ENCODE measurements at regions not wholly inside any gene's neighbourhood (a gene's known extent, or its start where the extent isn't known, plus 50 kb on each side); places are given as distances from the start of the nearest gene placed in this dataset.

DNA sequence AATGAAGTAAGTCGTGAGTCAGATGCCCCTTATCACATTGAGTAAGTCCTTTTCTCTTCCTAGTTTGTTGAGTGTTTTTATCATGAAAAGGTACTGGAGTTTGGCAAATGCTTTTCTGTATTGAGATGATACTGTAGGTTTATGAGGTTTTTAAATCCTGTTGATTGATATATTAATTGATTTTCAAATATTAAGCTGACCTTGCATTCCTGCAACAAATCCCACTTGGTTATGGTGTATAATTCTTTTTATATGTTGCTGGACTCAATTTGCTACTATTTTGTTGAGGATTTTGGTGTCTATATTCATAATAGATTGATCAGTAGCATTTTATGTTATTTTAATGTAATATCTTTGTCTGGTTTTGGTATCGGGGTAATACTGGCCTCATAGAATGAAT lies 81.0 kb upstream of the BNC2 start:
- DNase-seq = no peak

DNA sequence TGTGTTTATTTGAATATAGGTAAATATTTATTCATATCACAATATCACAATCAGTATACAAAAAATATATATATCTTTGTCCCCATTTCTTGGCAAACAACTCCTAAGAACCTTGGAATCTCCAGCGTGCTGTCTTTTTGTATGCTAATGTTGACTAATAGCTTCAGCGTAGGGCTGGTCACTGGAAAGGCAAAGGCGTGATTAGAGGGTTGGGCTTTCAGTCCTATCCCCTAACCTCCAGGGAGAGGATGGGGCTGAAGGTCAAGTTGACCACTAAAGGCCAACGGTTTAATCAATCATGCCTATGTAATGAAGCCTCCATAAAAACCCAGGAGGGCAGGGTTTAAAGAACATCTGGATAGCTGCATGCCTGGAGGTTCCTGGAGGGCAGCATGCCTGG lies 79.6 kb upstream of the BNC2 start:
- no peak for DNase-seq

DNA sequence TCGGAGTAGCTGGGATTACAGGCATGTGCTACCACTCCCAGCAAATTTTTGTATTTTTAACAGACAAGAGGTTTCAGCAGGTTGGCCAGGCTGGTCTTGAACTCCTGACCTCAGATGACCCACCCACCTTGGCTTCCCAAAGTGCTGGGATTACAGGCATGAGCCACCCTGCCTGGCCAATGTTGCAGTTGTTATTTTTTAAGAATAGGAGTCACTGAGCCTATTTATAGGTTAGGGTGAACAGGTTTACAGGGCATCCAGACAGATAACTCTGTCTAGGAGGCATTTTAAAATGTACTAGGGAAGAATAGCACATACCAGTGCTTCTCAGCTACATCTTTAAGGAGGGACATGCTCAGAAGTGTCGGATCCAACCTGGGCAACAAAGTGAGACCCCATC lies 60.1 kb upstream of the BNC2 start:
- DNase-seq = no peak

DNA sequence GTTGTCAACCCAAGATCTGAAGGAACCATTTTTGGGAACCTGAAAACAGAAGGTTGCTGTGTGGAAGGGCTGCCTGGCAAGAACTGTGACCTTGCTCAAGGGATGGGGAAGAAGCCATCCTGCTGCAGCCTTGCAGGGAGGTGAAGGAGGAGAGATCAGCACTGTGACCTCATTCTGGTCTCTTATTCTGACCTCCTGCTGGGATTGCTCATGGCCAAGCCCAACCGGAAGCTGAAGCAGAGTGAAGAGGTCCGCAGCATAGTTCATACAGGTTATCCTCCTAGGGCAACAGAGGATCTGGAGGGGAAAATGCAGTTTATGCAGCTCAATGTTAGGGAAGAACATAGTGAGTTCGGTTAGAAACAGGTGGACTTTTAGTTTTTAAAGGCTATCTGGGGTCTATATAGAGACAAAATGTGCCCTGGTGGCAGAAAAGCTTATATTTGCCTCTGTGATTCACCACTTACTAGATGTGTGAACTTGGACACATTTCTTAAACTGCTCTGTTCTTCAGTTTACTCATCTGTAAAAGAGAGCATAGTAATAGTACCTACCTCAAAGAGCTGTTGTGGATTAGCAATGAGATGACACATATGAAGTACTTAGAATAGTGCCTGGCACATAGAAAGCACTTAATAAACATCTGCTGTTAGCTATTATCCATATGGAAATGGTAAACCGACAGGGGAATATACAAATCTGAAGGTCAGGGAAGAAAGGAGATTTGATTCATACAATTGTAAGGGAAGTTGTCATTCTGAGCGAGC lies 57.9 kb upstream of the BNC2 start:
- no peak for DNase-seq

DNA sequence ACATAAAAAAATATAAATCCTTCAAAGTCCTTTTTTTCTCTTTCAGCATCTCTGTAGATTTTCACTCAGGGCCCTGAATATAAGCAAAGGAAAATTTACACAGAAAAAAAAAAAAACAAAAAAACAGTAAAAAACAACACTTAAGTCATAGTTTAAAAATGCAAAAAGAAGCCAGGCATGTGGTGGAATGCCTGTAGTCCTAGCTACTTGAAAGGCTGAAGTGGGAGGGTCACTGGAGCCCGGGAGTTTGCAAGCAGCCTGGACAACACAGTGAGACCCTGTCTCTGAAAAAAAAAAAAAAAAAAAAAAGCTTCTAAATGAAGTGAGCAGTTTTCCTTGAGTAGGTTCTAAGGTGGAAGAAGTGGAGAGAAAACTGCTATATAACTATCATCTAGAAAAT lies 55.0 kb upstream of the BNC2 start:
- no peak for DNase-seq

DNA sequence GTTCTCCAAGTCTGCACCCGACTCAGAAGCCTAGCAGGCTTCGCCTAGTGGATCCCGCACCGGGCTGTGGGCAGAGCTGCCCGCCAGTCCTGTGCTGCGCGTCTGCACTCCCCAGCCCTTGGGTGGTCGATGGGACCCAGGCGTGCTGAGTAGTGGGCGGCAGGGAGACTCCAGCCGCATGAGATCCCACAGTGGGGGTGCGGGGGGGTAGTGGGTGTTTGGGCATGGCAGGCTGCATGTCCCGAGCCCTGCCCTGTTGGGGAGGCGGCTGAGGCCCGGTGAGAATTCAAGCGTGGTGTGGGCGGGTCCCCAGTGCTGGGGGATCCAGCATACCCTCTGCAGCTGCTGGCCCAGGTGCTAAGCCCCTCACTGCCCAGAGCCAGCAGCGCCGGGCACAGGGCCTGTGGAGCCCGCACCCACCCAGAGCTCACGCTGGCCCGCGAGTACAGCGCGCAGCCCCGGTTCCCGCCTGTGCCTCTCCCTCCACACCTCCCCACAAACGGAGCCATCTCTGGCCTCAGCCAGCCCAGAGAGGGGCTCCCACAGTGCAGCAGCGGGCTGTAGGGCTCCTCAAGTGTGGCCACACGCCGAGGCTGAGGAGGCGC lies 53.9 kb upstream of the BNC2 start:
- no peak for DNase-seq

DNA sequence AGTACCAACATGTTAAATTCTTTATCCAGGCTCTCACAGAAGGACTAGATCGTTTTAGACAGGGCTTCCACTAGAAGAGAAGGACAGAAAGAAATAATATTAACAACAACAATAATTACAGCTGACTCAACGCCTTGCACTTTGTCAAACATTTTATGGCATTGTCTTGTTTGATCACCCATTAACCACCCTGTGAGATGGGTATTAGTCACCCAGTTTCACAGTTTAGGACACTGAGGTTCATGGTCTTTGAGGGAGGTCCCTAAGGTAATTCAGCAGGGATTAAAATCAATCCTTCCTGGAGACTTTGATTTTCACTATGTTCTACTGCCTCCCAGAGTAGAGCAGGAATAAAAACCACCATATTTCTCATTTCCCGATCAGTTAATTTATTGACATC lies 51.4 kb upstream of the BNC2 start:
- DNase-seq = no peak

All from NCI-H1092 (cell line).